C1 segment of cervical spinal cord (tissue), 14 donors: ENCODE measurements at regions not wholly inside any gene's neighbourhood (a gene's known extent, or its start where the extent isn't known, plus 50 kb on each side); places are given as distances from the start of the nearest gene placed in this dataset.
A peak's percentile ranks its signal among the peaks of the same experiment; 100 is the strongest.
"Not testable (repeated sequence)": the region's sequence is repeated elsewhere in the genome, so short reads cannot be mapped to it uniquely, and the experiment has no call there.

Experiments
- DNase-seq, 14 donors: peaks; one replicate each; lab custom pipeline; 2025; lab: John Stamatoyannopoulos, UW

GRCh38 chr4:138446456-138446855, 204.3 kb upstream of the SLC7A11 start:
- no peak for DNase-seq

GRCh38 chr4:138445098-138445497, 202.9 kb upstream of the SLC7A11 start:
- DNase-seq, result no peak

- DNase-seq, result no peak
These were observed 202.1 kb upstream of the SLC7A11 start for GRCh38 chr4:138444260-138444659.

GRCh38 chr4:138439143-138439581, 197.0 kb upstream of the SLC7A11 start:
- DNase-seq, result no peak

- no peak for DNase-seq
These were observed 196.5 kb upstream of the SLC7A11 start for GRCh38 chr4:138438608-138439007.

GRCh38 chr4:138437263-138437851, 195.2 kb upstream of the SLC7A11 start:
- DNase-seq, result no peak

- not testable (repeated sequence) for DNase-seq
These were observed 193.6 kb upstream of the SLC7A11 start for GRCh38 chr4:138435733-138436132.

GRCh38 chr4:138435046-138435445, 192.9 kb upstream of the SLC7A11 start:
- not testable (repeated sequence) for DNase-seq

GRCh38 chr4:138428611-138429010, 186.5 kb upstream of the SLC7A11 start:
- DNase-seq, result no peak

GRCh38 chr4:138426786-138427185, 184.6 kb upstream of the SLC7A11 start:
- DNase-seq, result no peak

GRCh38 chr4:138420471-138420870, 178.3 kb upstream of the SLC7A11 start:
- no peak for DNase-seq

GRCh38 chr4:138414202-138414601, 172.1 kb upstream of the SLC7A11 start:
- DNase-seq, result no peak

- DNase-seq, result no peak
These were observed 171.1 kb upstream of the SLC7A11 start for GRCh38 chr4:138413273-138413672.

GRCh38 chr4:138412847-138413246, 170.7 kb upstream of the SLC7A11 start:
- DNase-seq, result no peak

- DNase-seq, result peak in 1 of 14 donors; percentile 22
These were observed 168.1 kb upstream of the SLC7A11 start for GRCh38 chr4:138410266-138410665.

GRCh38 chr4:138409670-138410069, 167.5 kb upstream of the SLC7A11 start:
- no peak for DNase-seq

GRCh38 chr4:138408758-138409157, 166.6 kb upstream of the SLC7A11 start:
- DNase-seq, result no peak

GRCh38 chr4:138407329-138407728, 165.2 kb upstream of the SLC7A11 start:
- no peak for DNase-seq

GRCh38 chr4:138406876-138407275, 164.7 kb upstream of the SLC7A11 start:
- DNase-seq, result peak in 1 of 14 donors; percentile 5

- no peak for DNase-seq
These were observed 163.9 kb upstream of the SLC7A11 start for GRCh38 chr4:138405934-138406567.

- DNase-seq, result no peak
These were observed 163.3 kb upstream of the SLC7A11 start for GRCh38 chr4:138405466-138405891.

GRCh38 chr4:138404801-138405200, 162.7 kb upstream of the SLC7A11 start:
- no peak for DNase-seq

GRCh38 chr4:138404251-138404650, 162.1 kb upstream of the SLC7A11 start:
- no peak for DNase-seq
